PC-3 (cell line): ENCODE measurements at regions not wholly inside any gene's neighbourhood (a gene's known extent, or its start where the extent isn't known, plus 50 kb on each side); places are given as distances from the start of the nearest gene placed in this dataset.

Experiments
- ATAC-seq: fragments of 200-7000 bp; cut with Tn5 transposase; 2 replicates; pipeline ENCODE4 v1.9.1; 2020; ENCODE audit warnings: mild to moderate bottlenecking, moderate library complexity
- BruUV-seq: library from RNA; stranded (reverse); fragments of 400-500 nt; replicated peaks from 2 replicates; lab custom pipeline; 2021; lab: Mats Ljungman, UMichigan
- CTCF ChIA-PET: fragments of 300-600 bp; sonication (Branson Sonifier 250); formaldehyde crosslinking; loops from one replicate; lab custom pipeline; 2022; ENCODE audit warnings: antibody characterized with exemption; lab: Charles Lee
- POLR2A ChIA-PET: fragments of 300-600 bp; sonication (Branson Sonifier 250); formaldehyde crosslinking; loops from one replicate; lab custom pipeline; 2022; ENCODE audit warnings: antibody characterized with exemption; ENCODE audit not compliant: unreplicated experiment; lab: Charles Lee
- DNase-seq: peaks from one replicate; pipeline ENCODE4 v3.0.0-alpha.2; 2015
- H2AFZ ChIP-seq: fragments of 300-600 bp; sonication (generic); 2 replicates; pipeline ENCODE4 v1.6.0; 2016; ENCODE audit warnings: antibody characterized with exemption, low read length
- H3F3A ChIP-seq: fragments of 300-600 bp; sonication (generic); one replicate; pipeline ENCODE4 v1.6.0; 2017; ENCODE audit warnings: antibody characterized with exemption, low read length, control low read depth, mild to moderate bottlenecking; ENCODE audit not compliant: unreplicated experiment
- H3K27ac ChIP-seq: fragments of 300-600 bp; sonication (generic); 2 replicates; pipeline ENCODE4 v1.5.1; 2016; ENCODE audit warnings: mild to moderate bottlenecking, low read length
- H3K27me3 ChIP-seq: fragments of 300-600 bp; sonication (generic); 2 replicates; pipeline ENCODE4 v1.6.1; 2016; ENCODE audit warnings: low read length, mixed read lengths
- H3K36me3 ChIP-seq: fragments of 300-600 bp; sonication (generic); 2 replicates; pipeline ENCODE4 v1.6.1; 2016; ENCODE audit warnings: low read depth, mixed run types, low read length, mixed read lengths
- H3K4me1 ChIP-seq: fragments of 300-600 bp; sonication (generic); 2 replicates; pipeline ENCODE4 v1.5.1; 2016; ENCODE audit warnings: low read length; ENCODE audit not compliant: insufficient read depth
- H3K4me2 ChIP-seq: fragments of 300-600 bp; sonication (generic); 2 replicates; pipeline ENCODE4 v1.6.0; 2016; ENCODE audit warnings: low read length
- H3K4me3 ChIP-seq: fragments of 300-600 bp; sonication (generic); 2 replicates; pipeline ENCODE4 v1.5.1; 2016; ENCODE audit warnings: mild to moderate bottlenecking, low read length, mixed read lengths
- H3K79me2 ChIP-seq: fragments of 300-600 bp; sonication (generic); 2 replicates; pipeline ENCODE4 v1.6.1; 2017; ENCODE audit warnings: low read length, mixed read lengths
- H3K9ac ChIP-seq: fragments of 300-600 bp; sonication (generic); 2 replicates; pipeline ENCODE4 v1.6.0; 2016; ENCODE audit warnings: mild to moderate bottlenecking, low read length
- H3K9me2 ChIP-seq: fragments of 300-600 bp; sonication (generic); replicated peaks from 2 replicates; pipeline ENCODE4 v1.6.1; 2016; ENCODE audit warnings: mixed run types, low read length, mixed read lengths
- H3K9me3 ChIP-seq: fragments of 300-600 bp; sonication (generic); 2 replicates; pipeline ENCODE4 v1.6.1; 2016; ENCODE audit warnings: low read length, mixed read lengths
- H4K20me1 ChIP-seq: fragments of 300-600 bp; sonication (generic); 2 replicates; pipeline ENCODE4 v1.6.1; 2016; ENCODE audit warnings: low read length, mixed read lengths
- EZH2 ChIP-seq: fragments of 300-600 bp; sonication (generic); IDR thresholded peaks from one replicate; pipeline ENCODE4 v1.6.1; 2017; ENCODE audit warnings: antibody characterized with exemption, mild to moderate bottlenecking, low read length; ENCODE audit not compliant: unreplicated experiment
- EZH2phosphoT487 ChIP-seq: fragments of 300-600 bp; sonication (generic); IDR thresholded peaks from 2 replicates; pipeline ENCODE4 v1.6.1; 2018; ENCODE audit warnings: mild to moderate bottlenecking, antibody characterized with exemption, low read length, borderline replicate concordance
- intact Hi-C: fragments of 100-400 bp; cut with micrococcal nuclease; formaldehyde crosslinking; loops from 2 replicates; pipeline ENCODE4 v1.9.0; 2023
- TF ChIP-seq, protein P1 (sequence below): fragments of 300-600 bp; sonication (generic); conservative IDR thresholded peaks from 2 replicates; pipeline ENCODE4 v1.5.1; 2017; ENCODE audit warnings: antibody characterized with exemption, low read depth, mild to moderate bottlenecking, low read length

DNA sequence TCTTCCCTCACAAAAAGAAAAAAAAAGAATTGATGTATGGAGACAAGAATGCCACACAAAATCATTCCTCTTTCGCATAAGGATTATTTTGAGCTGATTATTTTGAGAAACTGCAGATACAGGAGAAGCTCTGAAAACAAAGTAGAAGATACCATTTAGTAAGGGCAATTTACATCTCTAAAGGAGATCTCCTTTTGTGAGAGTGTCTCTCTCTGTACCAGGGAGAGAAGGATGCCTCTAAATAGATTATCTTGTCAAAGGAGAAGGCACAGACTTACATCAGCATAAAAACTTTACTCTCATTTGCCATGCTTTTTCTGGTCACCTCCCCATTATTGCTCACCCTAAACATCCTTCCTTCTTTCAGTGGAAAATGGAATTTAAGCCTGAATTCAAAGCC lies 747.9 kb upstream of the COBL start:
- intact Hi-C loops = no loop called here
- BruUV-seq = no TSS peak
- H3K9me3 ChIP-seq = no peaks in the 10 kb centered on the region
- TF ChIP-seq EZH2 (no peak), EZH2phosphoT487 (no peak)
- TF ChIP-seq, protein P1, sequence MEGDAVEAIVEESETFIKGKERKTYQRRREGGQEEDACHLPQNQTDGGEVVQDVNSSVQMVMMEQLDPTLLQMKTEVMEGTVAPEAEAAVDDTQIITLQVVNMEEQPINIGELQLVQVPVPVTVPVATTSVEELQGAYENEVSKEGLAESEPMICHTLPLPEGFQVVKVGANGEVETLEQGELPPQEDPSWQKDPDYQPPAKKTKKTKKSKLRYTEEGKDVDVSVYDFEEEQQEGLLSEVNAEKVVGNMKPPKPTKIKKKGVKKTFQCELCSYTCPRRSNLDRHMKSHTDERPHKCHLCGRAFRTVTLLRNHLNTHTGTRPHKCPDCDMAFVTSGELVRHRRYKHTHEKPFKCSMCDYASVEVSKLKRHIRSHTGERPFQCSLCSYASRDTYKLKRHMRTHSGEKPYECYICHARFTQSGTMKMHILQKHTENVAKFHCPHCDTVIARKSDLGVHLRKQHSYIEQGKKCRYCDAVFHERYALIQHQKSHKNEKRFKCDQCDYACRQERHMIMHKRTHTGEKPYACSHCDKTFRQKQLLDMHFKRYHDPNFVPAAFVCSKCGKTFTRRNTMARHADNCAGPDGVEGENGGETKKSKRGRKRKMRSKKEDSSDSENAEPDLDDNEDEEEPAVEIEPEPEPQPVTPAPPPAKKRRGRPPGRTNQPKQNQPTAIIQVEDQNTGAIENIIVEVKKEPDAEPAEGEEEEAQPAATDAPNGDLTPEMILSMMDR = no peak
- no peaks in the 10 kb centered on the region for H3K27me3 ChIP-seq
- no peaks in the 10 kb centered on the region for H3F3A ChIP-seq
- no peak overlapping the region for H3K27ac ChIP-seq
- ChIA-PET POLR2A (no interaction called here), CTCF (no interaction called here)
- no peak for DNase-seq
- H3K4me3 ChIP-seq = no peak overlapping the region
- ATAC-seq = no peak
- H3K4me1 ChIP-seq = no peaks in the 10 kb centered on the region
- H3K4me2 ChIP-seq = no peak overlapping the region
- H3K9ac ChIP-seq = no peak overlapping the region
- H4K20me1 ChIP-seq = no peaks in the 10 kb centered on the region
- no peaks in the 10 kb centered on the region for H3K9me2 ChIP-seq
- no peak overlapping the region for H2AFZ ChIP-seq
- no peaks in the 10 kb centered on the region for H3K79me2 ChIP-seq
- H3K36me3 ChIP-seq = no peaks in the 10 kb centered on the region

GRCh38 chr7:52061666-52062065 lies 745.1 kb upstream of the COBL start:
- BruUV-seq = no TSS peak
- H4K20me1 ChIP-seq = no peaks in the 10 kb centered on the region
- no peak overlapping the region for H3K9ac ChIP-seq
- POLR2A ChIA-PET = no interaction called here
- TF ChIP-seq EZH2phosphoT487 (no peak), EZH2 (no peak)
- TF ChIP-seq, protein P1 = no peak
- no peaks in the 10 kb centered on the region for H3K79me2 ChIP-seq
- no peaks in the 10 kb centered on the region for H3K36me3 ChIP-seq
- no peaks in the 10 kb centered on the region for H3K9me3 ChIP-seq
- intact Hi-C loops = no loop called here
- no peak overlapping the region for H2AFZ ChIP-seq
- H3K9me2 ChIP-seq = no peaks in the 10 kb centered on the region
- H3K4me3 ChIP-seq = no peak overlapping the region
- H3K27ac ChIP-seq = no peak overlapping the region
- no peak for ATAC-seq
- no peaks in the 10 kb centered on the region for H3F3A ChIP-seq
- no peaks in the 10 kb centered on the region for H3K4me1 ChIP-seq
- DNase-seq = no peak
- no peak overlapping the region for H3K4me2 ChIP-seq
- H3K27me3 ChIP-seq = no peaks in the 10 kb centered on the region
- CTCF ChIA-PET = no interaction called here

DNA sequence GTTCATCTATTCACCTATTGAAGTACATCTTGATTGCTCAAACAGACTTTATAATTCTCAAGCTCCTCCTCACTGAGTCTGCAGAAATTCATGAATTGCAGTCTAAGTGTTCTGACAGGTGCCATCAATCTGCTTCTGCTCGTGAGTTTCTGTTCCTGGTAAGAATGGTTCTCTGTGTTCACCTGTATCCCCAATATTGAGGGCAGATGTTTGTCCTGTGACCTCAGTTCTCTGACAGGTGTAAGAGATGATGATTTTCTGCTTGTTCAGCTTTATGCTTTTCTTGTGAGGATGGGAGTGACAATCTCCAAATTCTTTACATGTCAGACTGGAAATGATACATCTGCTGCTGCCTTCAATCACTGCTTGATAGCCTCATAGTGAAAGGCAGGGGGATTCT lies 736.9 kb upstream of the COBL start:
- Histone ChIP-seq H3K27me3 (no peaks in the 10 kb centered on the region), H3K79me2 (no peaks in the 10 kb centered on the region), H3K27ac (no peak overlapping the region), H3K9ac (no peak overlapping the region), H4K20me1 (no peaks in the 10 kb centered on the region), H3K4me3 (no peak overlapping the region), H3F3A (no peaks in the 10 kb centered on the region), H2AFZ (no peak overlapping the region), H3K4me1 (no peaks in the 10 kb centered on the region), H3K4me2 (no peak overlapping the region), H3K9me2 (no peaks in the 10 kb centered on the region), H3K9me3 (0 out of 2 replicates have a peak, but pooled peaks cover 3% of the 10 kb centered on the region), H3K36me3 (no peaks in the 10 kb centered on the region)
- DNase-seq (no peak), ATAC-seq (no peak)
- TF ChIP-seq EZH2phosphoT487 (no peak), EZH2 (no peak)
- TF ChIP-seq, protein P1 = no peak
- no TSS peak for BruUV-seq
- intact Hi-C loops = no loop called here
- ChIA-PET POLR2A (no interaction called here), CTCF (no interaction called here)
